Mesodermal cell (in vitro differentiated cells): ENCODE measurements at regions not wholly inside any gene's neighbourhood (a gene's known extent, or its start where the extent isn't known, plus 50 kb on each side); places are given as distances from the start of the nearest gene placed in this dataset.
"Not testable (repeated sequence)": the region's sequence is repeated elsewhere in the genome, so short reads cannot be mapped to it uniquely, and the experiment has no call there.

Source experiments
- H3K27ac ChIP-seq: 2 replicates; pipeline ENCODE4 v1.7.0; 2013; ENCODE audit warnings: mild to moderate bottlenecking, low read depth, low read length, moderate library complexity; ENCODE audit not compliant: severe bottlenecking
- H3K36me3 ChIP-seq: 2 replicates; pipeline ENCODE4 v1.7.1; 2013; ENCODE audit warnings: mild to moderate bottlenecking, low read length, moderate library complexity; ENCODE audit not compliant: control insufficient read depth, insufficient read depth
- H3K4me1 ChIP-seq: one replicate; pipeline ENCODE4 v1.7.1; 2013; ENCODE audit warnings: mild to moderate bottlenecking, low read length; ENCODE audit not compliant: insufficient read depth, control insufficient read depth, poor library complexity, severe bottlenecking
- H3K4me3 ChIP-seq: 2 replicates; pipeline ENCODE4 v1.7.0; 2013; ENCODE audit warnings: low read length, control low read depth, mild to moderate bottlenecking; ENCODE audit not compliant: insufficient read depth, poor library complexity, severe bottlenecking; ENCODE audit errors: extremely low read depth
- H3K9me3 ChIP-seq: 2 replicates; pipeline ENCODE4 v1.7.1; 2013; ENCODE audit warnings: mild to moderate bottlenecking, low read length, moderate library complexity; ENCODE audit not compliant: control insufficient read depth
- WGBS, 2 experiments: methylation state at CpG; one replicate each; pipeline ENCODE4 v1.1.5; 2013; ENCODE audit warnings: missing lambda C conversion rate in 2 of 2; ENCODE audit not compliant: insufficient coverage in 2 of 2; 5-methylcytosine and 5-hydroxymethylcytosine counted together

GRCh38 chr2:242098445-242099128 is 229.1 kb downstream of the RTP5 start:
- Histone ChIP-seq H3K4me1 (no peaks in the 10 kb centered on the region), H3K9me3 (no peaks in the 10 kb centered on the region), H3K4me3 (no peak overlapping the region), H3K27ac (no peak overlapping the region), H3K36me3 (no peaks in the 10 kb centered on the region)
- WGBS, 2 experiments, result 79 to 88% methylated on average over 6 to 7 of the region's 7 CpGs

GRCh38 chr2:242103093-242103492 is 233.6 kb downstream of the RTP5 start:
- H3K4me3 ChIP-seq, H3K4me1 ChIP-seq, H3K9me3 ChIP-seq, H3K36me3 ChIP-seq, H3K27ac ChIP-seq: not testable (repeated sequence)
- 94 to 100% methylated on average over 1 to 2 of the region's 2 CpGs for WGBS, 2 experiments

GRCh38 chr2:242104202-242104956 is 234.8 kb downstream of the RTP5 start:
- H3K27ac ChIP-seq, H3K36me3 ChIP-seq, H3K9me3 ChIP-seq, H3K4me3 ChIP-seq, H3K4me1 ChIP-seq: not testable (repeated sequence)
- WGBS, 2 experiments, result 86 to 94% methylated on average over 4 to 6 of the region's 7 CpGs

GRCh38 chr2:242107065-242107464 is 237.5 kb downstream of the RTP5 start:
- not testable (repeated sequence) for H3K4me1 ChIP-seq, H3K9me3 ChIP-seq, H3K4me3 ChIP-seq, H3K36me3 ChIP-seq, H3K27ac ChIP-seq
- WGBS, 2 experiments, result 76 to 100% methylated on average over 1 to 3 of the region's 5 CpGs

- H3K4me1 ChIP-seq, H3K4me3 ChIP-seq, H3K9me3 ChIP-seq, H3K27ac ChIP-seq, H3K36me3 ChIP-seq: not testable (repeated sequence)
- WGBS, 2 experiments, result no CpG with 5 or more reads among the region's 2 CpGs
These were observed 239.4 kb downstream of the RTP5 start for GRCh38 chr2:242108797-242109500.

GRCh38 chr2:242109819-242110218 is 240.3 kb downstream of the RTP5 start:
- not testable (repeated sequence) for H3K4me1 ChIP-seq, H3K9me3 ChIP-seq, H3K36me3 ChIP-seq, H3K4me3 ChIP-seq, H3K27ac ChIP-seq
- 90 to 100% methylated on average over 1 to 2 of the region's 10 CpGs for WGBS, 2 experiments

- WGBS, 2 experiments, result no CpG with 5 or more reads among the region's 4 CpGs
- not testable (repeated sequence) for H3K9me3 ChIP-seq, H3K36me3 ChIP-seq, H3K4me3 ChIP-seq, H3K27ac ChIP-seq, H3K4me1 ChIP-seq
These were observed 242.4 kb downstream of the RTP5 start for GRCh38 chr2:242111954-242112353.

GRCh38 chr2:242113492-242113891 is 244.0 kb downstream of the RTP5 start:
- H3K9me3 ChIP-seq, H3K36me3 ChIP-seq, H3K4me3 ChIP-seq, H3K4me1 ChIP-seq, H3K27ac ChIP-seq: not testable (repeated sequence)
- no CpG with 5 or more reads among the region's 3 CpGs for WGBS, 2 experiments

GRCh38 chr2:242116676-242117075 is 247.1 kb downstream of the RTP5 start:
- H3K4me3 ChIP-seq, H3K9me3 ChIP-seq: not testable (repeated sequence)
- no CpG with 5 or more reads among the region's 2 CpGs for WGBS, 2 experiments

GRCh38 chr2:242117305-242117704 is 247.8 kb downstream of the RTP5 start:
- not testable (repeated sequence) for H3K9me3 ChIP-seq, H3K4me1 ChIP-seq, H3K27ac ChIP-seq, H3K36me3 ChIP-seq, H3K4me3 ChIP-seq
- no CpG with 5 or more reads among the region's 3 CpGs for WGBS, 2 experiments

More at GRCh38 chr2:242116676-242117075, 247.1 kb downstream of the RTP5 start:
- not testable (repeated sequence) for H3K4me1 ChIP-seq, H3K36me3 ChIP-seq, H3K27ac ChIP-seq

GRCh38 chr2:242119682-242120081 is 250.2 kb downstream of the RTP5 start:
- 100% methylated on average over 1 of the region's 5 CpGs; no CpG with 5 or more reads in 1 of the 2 experiments for WGBS, 2 experiments
- H3K36me3 ChIP-seq, H3K27ac ChIP-seq, H3K4me3 ChIP-seq, H3K4me1 ChIP-seq, H3K9me3 ChIP-seq: not testable (repeated sequence)
